NB4 (cell line): ENCODE measurements at regions not wholly inside any gene's neighbourhood (a gene's known extent, or its start where the extent isn't known, plus 50 kb on each side); places are given as distances from the start of the nearest gene placed in this dataset.

Experiments used
- DNase-seq: peaks from one replicate; pipeline ENCODE4 v3.0.0; 2010; ENCODE audit warnings: low read depth
- H3K4me3 ChIP-seq: one replicate; pipeline ENCODE4 v1.5.1; 2011; ENCODE audit warnings: mild to moderate bottlenecking, low read depth, low read length, moderate library complexity
- CTCF ChIP-seq: IDR thresholded peaks from one replicate; pipeline ENCODE4 v1.5.1; 2012; ENCODE audit warnings: low read depth, low read length
- MAX ChIP-seq: IDR thresholded peaks from 2 replicates; pipeline ENCODE4 v1.6.1; 2011; ENCODE audit warnings: low read depth, low read length
- MYC ChIP-seq: IDR thresholded peaks from 2 replicates; pipeline ENCODE4 v1.6.1; 2011; ENCODE audit warnings: low read depth, low read length
- POLR2A ChIP-seq: IDR thresholded peaks from 2 replicates; pipeline ENCODE4 v1.6.1; 2011; ENCODE audit warnings: mild to moderate bottlenecking; ENCODE audit not compliant: insufficient read length; ENCODE audit errors: extremely low read depth

- TF ChIP-seq POLR2A (no peak), MYC (no peak), MAX (no peak), CTCF (no peak)
- no peak for DNase-seq
- no peak overlapping the region for H3K4me3 ChIP-seq
These were observed 65.7 kb downstream of the TMEM18 start for GRCh38 chr2:611519-611918.

- no peak for DNase-seq
- no peak overlapping the region for H3K4me3 ChIP-seq
- TF ChIP-seq MYC (no peak), CTCF (no peak), POLR2A (no peak), MAX (no peak)
These were observed 66.7 kb downstream of the TMEM18 start for GRCh38 chr2:610491-610890.

GRCh38 chr2:609881-610280, 67.3 kb downstream of the TMEM18 start:
- no peak for TF ChIP-seq CTCF
- no peak for TF ChIP-seq POLR2A
- TF ChIP-seq MYC = no peak
- TF ChIP-seq MAX = no peak
- no peak for DNase-seq
- H3K4me3 ChIP-seq = no peak overlapping the region

GRCh38 chr2:609449-609848, 67.8 kb downstream of the TMEM18 start:
- no peak overlapping the region for H3K4me3 ChIP-seq
- TF ChIP-seq MAX = no peak
- no peak for TF ChIP-seq POLR2A
- TF ChIP-seq MYC = no peak
- no peak for TF ChIP-seq CTCF
- DNase-seq = no peak

- TF ChIP-seq POLR2A (no peak), CTCF (no peak), MYC (no peak)
- no peak overlapping the region for H3K4me3 ChIP-seq
- DNase-seq = no peak
These were observed 68.5 kb downstream of the TMEM18 start for GRCh38 chr2:608711-609110.

GRCh38 chr2:608297-608696, 68.9 kb downstream of the TMEM18 start:
- TF ChIP-seq POLR2A (no peak), CTCF (no peak), MAX (no peak), MYC (no peak)

More at GRCh38 chr2:608297-608696, 68.9 kb downstream of the TMEM18 start:
- no peak for DNase-seq
- H3K4me3 ChIP-seq = no peak overlapping the region
